HL-60 (cell line): ENCODE measurements at regions not wholly inside any gene's neighbourhood (a gene's known extent, or its start where the extent isn't known, plus 50 kb on each side); places are given as distances from the start of the nearest gene placed in this dataset.

Source experiments
- DNase-seq, 2 experiments: peaks; one replicate each; pipeline ENCODE4 v3.0.0-alpha.2; 2010 to 2020; ENCODE audit warnings: low read depth in 1 of 2, low spot score in 1 of 2
- H3K27ac ChIP-seq: fragments of 250-450 bp; sonication (Bioruptor Pico); replicated peaks from 2 replicates; pipeline ENCODE4 v1.5.1; 2020; ENCODE audit warnings: mild to moderate bottlenecking, moderate library complexity
- H3K27me3 ChIP-seq: fragments of 250-450 bp; sonication (Bioruptor Pico); 2 replicates; pipeline ENCODE4 v1.5.1; 2021; ENCODE audit warnings: mild to moderate bottlenecking, moderate library complexity; ENCODE audit not compliant: insufficient read depth, poor library complexity, severe bottlenecking
- H3K4me3 ChIP-seq: replicated peaks from 2 replicates; pipeline ENCODE4 v1.5.1; 2011; ENCODE audit warnings: mild to moderate bottlenecking, control low read depth, low read length; ENCODE audit not compliant: insufficient read depth
- CTCF ChIP-seq: IDR thresholded peaks from one replicate; pipeline ENCODE4 v1.5.1; 2011; ENCODE audit warnings: low read length, control low read depth, inconsistent platforms; ENCODE audit not compliant: insufficient read depth
- GABPA ChIP-seq: IDR thresholded peaks from 2 replicates; pipeline ENCODE4 v1.6.1; 2012; ENCODE audit warnings: low read depth
- POLR2AphosphoS5 ChIP-seq: IDR thresholded peaks from 2 replicates; pipeline ENCODE4 v1.6.1; 2012; ENCODE audit warnings: low read depth
- REST ChIP-seq: IDR thresholded peaks from 2 replicates; pipeline ENCODE4 v1.6.1; 2012; ENCODE audit warnings: low read depth; ENCODE audit not compliant: insufficient replicate concordance
- SPI1 ChIP-seq: IDR thresholded peaks from 2 replicates; pipeline ENCODE4 v1.6.1; 2012; ENCODE audit warnings: low read depth, mild to moderate bottlenecking, borderline replicate concordance

- no peaks in the 10 kb centered on the region for H3K27me3 ChIP-seq
- no peak for DNase-seq
- TF ChIP-seq REST (no peak), SPI1 (no peak)
These were observed 577.5 kb downstream of the CD109 start for GRCh38 chr6:74273541-74273940.

GRCh38 chr6:74269600-74269858 is 573.5 kb downstream of the CD109 start:
- H3K27ac ChIP-seq = no peak overlapping the region
- H3K27me3 ChIP-seq = no peaks in the 10 kb centered on the region
- no peak for DNase-seq
- no peak for TF ChIP-seq CTCF
- no peak for TF ChIP-seq SPI1
- no peak for TF ChIP-seq REST
- TF ChIP-seq POLR2AphosphoS5 = no peak
- no peak for TF ChIP-seq GABPA
- H3K4me3 ChIP-seq = no peak overlapping the region

More at GRCh38 chr6:74273541-74273940, 577.5 kb downstream of the CD109 start:
- H3K4me3 ChIP-seq = no peak overlapping the region
- H3K27ac ChIP-seq = no peak overlapping the region

- DNase-seq = no peak
- Histone ChIP-seq H3K27ac (no peak overlapping the region), H3K4me3 (no peak overlapping the region), H3K27me3 (no peaks in the 10 kb centered on the region)
- TF ChIP-seq SPI1 = no peak
These were observed 573.0 kb downstream of the CD109 start for GRCh38 chr6:74268815-74269599.

- no peak for DNase-seq
- H3K4me3 ChIP-seq = no peak overlapping the region
- no peaks in the 10 kb centered on the region for H3K27me3 ChIP-seq
- no peak overlapping the region for H3K27ac ChIP-seq
- no peak for TF ChIP-seq GABPA
- no peak for TF ChIP-seq REST
- TF ChIP-seq POLR2AphosphoS5 = no peak
- no peak for TF ChIP-seq CTCF
- no peak for TF ChIP-seq SPI1
These were observed 564.0 kb downstream of the CD109 start for GRCh38 chr6:74259981-74260380.
